ENCODE measurements at regions not wholly inside any gene's neighbourhood (a gene's known extent, or its start where the extent isn't known, plus 50 kb on each side); places are given as distances from the start of the nearest gene placed in this dataset.

GRCh38 chr20:48461735-48462119, 366.1 kb downstream of the PREX1 start:
- no peak for TF ChIP-seq CTCF (IDR thresholded peaks at IDR 0.05; ENCODE audit: low read depth, low read length, missing control alignments)
- H3K4me3 ChIP-seq (ENCODE audit: low read depth, low read length): no peak overlapping the region
- DNase-seq (ENCODE audit: low read depth): no peak

- no peak overlapping the region for H3K4me3 ChIP-seq (ENCODE audit: low read depth, low read length)
- DNase-seq (ENCODE audit: low read depth): no peak
- no peak for TF ChIP-seq CTCF (IDR thresholded peaks at IDR 0.05; ENCODE audit: low read depth, low read length, missing control alignments)
Observed at GRCh38 chr20:48461091-48461734, 366.6 kb downstream of the PREX1 start.

GRCh38 chr20:48460681-48461080, 367.1 kb downstream of the PREX1 start:
- TF ChIP-seq CTCF (IDR thresholded peaks at IDR 0.05; ENCODE audit: low read depth, low read length, missing control alignments): no peak
- H3K4me3 ChIP-seq (ENCODE audit: low read depth, low read length): no peak overlapping the region
- DNase-seq (ENCODE audit: low read depth): no peak

GRCh38 chr20:48459722-48460395, 367.9 kb downstream of the PREX1 start:
- DNase-seq (ENCODE audit: low read depth): no peak
- TF ChIP-seq CTCF (IDR thresholded peaks at IDR 0.05; ENCODE audit: low read depth, low read length, missing control alignments): no peak
- H3K4me3 ChIP-seq (ENCODE audit: low read depth, low read length): no peak overlapping the region

- no peak for DNase-seq (ENCODE audit: low read depth)
- H3K4me3 ChIP-seq (ENCODE audit: low read depth, low read length): no peak overlapping the region
- TF ChIP-seq CTCF (IDR thresholded peaks at IDR 0.05; ENCODE audit: low read depth, low read length, missing control alignments): no peak
Observed at GRCh38 chr20:48458601-48459385, 369.0 kb downstream of the PREX1 start.

- no peak overlapping the region for H3K4me3 ChIP-seq (ENCODE audit: low read depth, low read length)
- TF ChIP-seq CTCF (IDR thresholded peaks at IDR 0.05; ENCODE audit: low read depth, low read length, missing control alignments): no peak
- no peak for DNase-seq (ENCODE audit: low read depth)
Observed at GRCh38 chr20:48458003-48458377, 369.8 kb downstream of the PREX1 start.

Measured in GM12864 (cell line).